Upper lobe of left lung (tissue), 6 donors: ENCODE measurements at regions not wholly inside any gene's neighbourhood (a gene's known extent, or its start where the extent isn't known, plus 50 kb on each side); places are given as distances from the start of the nearest gene placed in this dataset.

Experiments
- ATAC-seq, 2 donors: fragments of 200-7000 bp; cut with Tn5 transposase; one replicate each; pipeline ENCODE4 v1.9.1; 2022; ENCODE audit warnings: mild to moderate bottlenecking in 2 of 2, moderate library complexity in 2 of 2; ENCODE audit not compliant: low FRiP score in 2 of 2
- DNase-seq, 2 donors: peaks; one replicate each; pipeline ENCODE4 v3.0.0-alpha.2; 2019 to 2020
- H3K27ac ChIP-seq, 4 donors: fragments of 200-600 bp; sonication (generic); one replicate each; pipeline ENCODE4 v1.5.1; 2016 to 2019
- H3K27me3 ChIP-seq, 4 donors: fragments of 200-600 bp; sonication (generic); one replicate each; pipeline ENCODE4 v1.5.1; 2017 to 2019
- H3K36me3 ChIP-seq, 4 donors: fragments of 200-600 bp; sonication (generic); one replicate each; pipeline ENCODE4 v1.5.1; 2016 to 2019
- H3K4me1 ChIP-seq, 4 donors: fragments of 200-600 bp; sonication (generic); one replicate each; pipeline ENCODE4 v1.5.1; 2018 to 2019
- H3K4me3 ChIP-seq, 4 donors: fragments of 200-600 bp; sonication (generic); one replicate each; pipeline ENCODE4 v1.5.1; 2017 to 2019; ENCODE audit warnings: mild to moderate bottlenecking in 2 of 4, moderate library complexity in 1 of 4
- H3K9me3 ChIP-seq, 4 donors: fragments of 200-600 bp; sonication (generic); one replicate each; pipeline ENCODE4 v1.5.1; 2018 to 2019
- EP300 ChIP-seq, 4 donors: sonication (generic); formaldehyde crosslinking; IDR thresholded peaks; one replicate each; pipeline ENCODE4 v1.5.1; 2017; ENCODE audit warnings: antibody characterized with exemption in 4 of 4, control low read depth in 2 of 4
- POLR2A ChIP-seq, 4 donors: fragments of 450-650 bp; IDR thresholded peaks; one replicate each; pipeline ENCODE4 v1.5.1; 2016 to 2017; ENCODE audit warnings: antibody characterized with exemption in 4 of 4, mild to moderate bottlenecking in 2 of 4
- POLR2AphosphoS5 ChIP-seq, 2 donors: sonication (generic); formaldehyde crosslinking; IDR thresholded peaks; one replicate each; pipeline ENCODE4 v1.5.1; 2017; ENCODE audit warnings: antibody characterized with exemption in 2 of 2
- WGBS, 2 donors: methylation state at CpG; one replicate each; pipeline ENCODE4 v1.1.5; 2017 to 2018; 5-methylcytosine and 5-hydroxymethylcytosine counted together
- TF ChIP-seq, protein P1 (sequence below), 6 experiments: fragments of 450-650 bp in 4 of 6; fragments of 200-600 bp in 2 of 6; sonication (generic) in 2 of 6; IDR thresholded peaks; one replicate each; pipeline ENCODE4 v1.5.1; 2016 to 2019; ENCODE audit warnings: antibody characterized with exemption in 6 of 6
- donor health status: DM: no; HTN: no; CAD: no; lungs with moderate emphysema.
- donor health status: DM: no; HTN: yes; CAD: no; lungs with severe emphysema.

DNA sequence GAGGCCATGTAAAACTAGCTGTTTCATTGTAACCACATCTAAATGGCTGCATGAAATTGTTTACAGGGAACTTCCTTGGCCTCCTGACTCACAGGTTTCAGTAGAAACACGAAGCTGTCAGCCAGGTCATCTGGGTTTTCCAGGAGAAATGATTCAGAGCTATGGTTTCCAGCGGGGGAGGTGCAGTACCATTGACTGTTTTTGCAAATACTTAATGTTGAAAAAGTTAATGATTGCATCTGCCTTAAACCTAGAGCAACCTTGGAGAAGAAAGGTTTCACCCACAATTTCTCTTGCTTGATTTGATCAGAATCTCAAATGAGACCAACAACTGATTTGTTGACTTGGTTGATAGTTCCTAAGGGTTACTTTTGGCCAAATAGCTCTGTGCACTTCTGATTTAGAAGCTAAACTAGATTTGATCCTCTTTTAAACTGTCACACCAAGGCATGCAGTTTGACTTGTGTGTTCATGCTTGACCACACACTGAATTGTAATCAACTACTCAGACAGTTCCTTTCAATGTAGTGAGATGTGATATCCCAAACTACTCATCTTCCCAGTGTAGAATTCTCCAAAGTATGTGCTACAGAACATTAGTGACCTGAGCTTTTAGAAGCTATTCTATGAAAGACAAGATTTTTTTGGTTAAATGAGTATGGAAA lies 193.5 kb upstream of the CHST9 start:
- Histone ChIP-seq H3K4me1 (no peaks in the 10 kb centered on the region), H3K36me3 (no peaks in the 10 kb centered on the region), H3K9me3 (no peaks in the 10 kb centered on the region), H3K27me3 (no peaks in the 10 kb centered on the region), H3K27ac (no peak overlapping the region), H3K4me3 (no peak overlapping the region)
- 51 to 54% methylated on average over 2 of the region's 2 CpGs for WGBS, 2 donors
- DNase-seq = no peak
- ATAC-seq = no peak
- TF ChIP-seq, protein P1, sequence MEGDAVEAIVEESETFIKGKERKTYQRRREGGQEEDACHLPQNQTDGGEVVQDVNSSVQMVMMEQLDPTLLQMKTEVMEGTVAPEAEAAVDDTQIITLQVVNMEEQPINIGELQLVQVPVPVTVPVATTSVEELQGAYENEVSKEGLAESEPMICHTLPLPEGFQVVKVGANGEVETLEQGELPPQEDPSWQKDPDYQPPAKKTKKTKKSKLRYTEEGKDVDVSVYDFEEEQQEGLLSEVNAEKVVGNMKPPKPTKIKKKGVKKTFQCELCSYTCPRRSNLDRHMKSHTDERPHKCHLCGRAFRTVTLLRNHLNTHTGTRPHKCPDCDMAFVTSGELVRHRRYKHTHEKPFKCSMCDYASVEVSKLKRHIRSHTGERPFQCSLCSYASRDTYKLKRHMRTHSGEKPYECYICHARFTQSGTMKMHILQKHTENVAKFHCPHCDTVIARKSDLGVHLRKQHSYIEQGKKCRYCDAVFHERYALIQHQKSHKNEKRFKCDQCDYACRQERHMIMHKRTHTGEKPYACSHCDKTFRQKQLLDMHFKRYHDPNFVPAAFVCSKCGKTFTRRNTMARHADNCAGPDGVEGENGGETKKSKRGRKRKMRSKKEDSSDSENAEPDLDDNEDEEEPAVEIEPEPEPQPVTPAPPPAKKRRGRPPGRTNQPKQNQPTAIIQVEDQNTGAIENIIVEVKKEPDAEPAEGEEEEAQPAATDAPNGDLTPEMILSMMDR (IDR thresholded peaks at IDR 0.05) = no peak
- TF ChIP-seq POLR2A (IDR thresholded peaks at IDR 0.05) (no peak), POLR2AphosphoS5 (IDR thresholded peaks at IDR 0.05) (no peak), EP300 (IDR thresholded peaks at IDR 0.05) (no peak)

DNA sequence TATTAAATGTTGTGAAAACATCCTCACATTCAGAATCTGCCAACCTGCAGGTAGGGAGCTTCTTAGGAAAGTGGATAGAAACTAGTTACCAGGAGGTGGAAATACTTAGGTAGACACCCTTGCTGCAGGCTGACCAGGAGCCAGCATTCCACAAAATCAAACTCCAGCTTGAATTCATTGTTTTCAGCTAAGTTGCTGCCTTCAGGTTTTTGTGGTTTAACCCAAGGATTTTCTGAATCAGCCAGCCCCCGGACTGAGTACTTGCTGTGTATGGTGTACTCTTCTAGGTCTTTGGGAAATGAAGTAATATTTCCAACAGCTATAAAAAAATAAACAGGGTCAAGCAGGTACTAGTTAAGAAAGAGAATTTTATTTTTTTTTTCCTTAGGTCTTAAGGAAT lies 192.1 kb upstream of the CHST9 start:
- ATAC-seq (no peak), DNase-seq (no peak)
- Histone ChIP-seq H3K36me3 (no peaks in the 10 kb centered on the region), H3K9me3 (no peaks in the 10 kb centered on the region), H3K4me3 (no peak overlapping the region), H3K27ac (no peak overlapping the region), H3K27me3 (no peaks in the 10 kb centered on the region), H3K4me1 (no peaks in the 10 kb centered on the region)
- TF ChIP-seq EP300 (IDR thresholded peaks at IDR 0.05) = no peak
- TF ChIP-seq POLR2A (IDR thresholded peaks at IDR 0.05) = no peak
- TF ChIP-seq, protein P1 (IDR thresholded peaks at IDR 0.05) = no peak
- TF ChIP-seq POLR2AphosphoS5 (IDR thresholded peaks at IDR 0.05) = no peak
- 70 to 79% methylated on average over 1 of the region's 1 CpG for whole genome bisulfite sequencing, 2 donors

DNA sequence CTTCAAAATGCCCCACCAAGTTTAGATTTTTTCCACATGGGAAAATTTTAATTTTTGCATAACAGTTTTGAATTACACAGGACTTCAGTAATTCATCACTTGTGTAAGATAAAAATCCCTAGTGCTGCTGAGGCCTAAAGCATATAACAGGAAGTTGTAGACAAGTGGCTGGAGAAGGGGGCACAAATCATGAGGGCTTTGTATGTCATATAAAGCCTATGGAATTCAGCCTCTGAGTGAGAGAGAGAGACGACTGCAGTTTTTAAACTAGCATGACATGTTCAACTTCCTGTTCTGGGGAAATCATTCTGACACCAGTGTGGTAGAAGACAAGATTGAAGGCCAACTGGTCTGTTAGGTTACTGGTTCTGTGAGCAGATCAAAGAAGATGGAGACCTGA lies 187.3 kb upstream of the CHST9 start:
- Histone ChIP-seq H3K4me1 (no peaks in the 10 kb centered on the region), H3K27ac (no peak overlapping the region), H3K9me3 (no peaks in the 10 kb centered on the region), H3K4me3 (no peak overlapping the region), H3K36me3 (no peaks in the 10 kb centered on the region), H3K27me3 (no peaks in the 10 kb centered on the region)
- no peak for ATAC-seq
- TF ChIP-seq POLR2AphosphoS5 (IDR thresholded peaks at IDR 0.05) (no peak), POLR2A (IDR thresholded peaks at IDR 0.05) (no peak), EP300 (IDR thresholded peaks at IDR 0.05) (no peak)
- TF ChIP-seq, protein P1 (IDR thresholded peaks at IDR 0.05) = no peak
- 14 to 19% methylated on average over 1 of the region's 1 CpG for WGBS, 2 donors
- no peak for DNase-seq

DNA sequence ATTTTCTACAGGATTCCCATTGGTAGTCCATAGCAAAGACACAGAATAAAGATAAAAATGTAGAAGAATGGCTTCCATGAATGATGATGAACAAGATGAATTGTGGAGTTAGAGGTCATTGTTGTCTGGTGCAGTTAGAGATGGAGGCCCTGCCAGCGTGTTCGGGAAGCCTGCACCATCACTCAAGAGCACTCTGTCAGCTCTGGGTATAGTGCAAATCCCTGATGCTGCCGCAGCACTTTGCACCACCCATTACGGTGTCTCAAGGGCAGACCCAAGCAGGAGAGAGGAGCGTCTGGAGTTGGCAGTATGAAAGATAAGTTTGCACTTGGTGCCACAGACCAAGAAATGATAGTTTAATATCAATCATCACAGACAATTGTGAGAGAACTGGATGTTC lies 181.6 kb upstream of the CHST9 start:
- no peak overlapping the region for H3K27ac ChIP-seq
- no peak overlapping the region for H3K4me3 ChIP-seq
- H3K9me3 ChIP-seq = no peaks in the 10 kb centered on the region
- no peaks in the 10 kb centered on the region for H3K36me3 ChIP-seq
- no peaks in the 10 kb centered on the region for H3K4me1 ChIP-seq
- no peak for ATAC-seq
- no peak for DNase-seq
- 78 to 87% methylated on average over 5 of the region's 5 CpGs for WGBS, 2 donors
- H3K27me3 ChIP-seq = no peaks in the 10 kb centered on the region
- TF ChIP-seq POLR2A (IDR thresholded peaks at IDR 0.05) (no peak), EP300 (IDR thresholded peaks at IDR 0.05) (no peak), POLR2AphosphoS5 (IDR thresholded peaks at IDR 0.05) (no peak)
- TF ChIP-seq, protein P1 (IDR thresholded peaks at IDR 0.05) = no peak

DNA sequence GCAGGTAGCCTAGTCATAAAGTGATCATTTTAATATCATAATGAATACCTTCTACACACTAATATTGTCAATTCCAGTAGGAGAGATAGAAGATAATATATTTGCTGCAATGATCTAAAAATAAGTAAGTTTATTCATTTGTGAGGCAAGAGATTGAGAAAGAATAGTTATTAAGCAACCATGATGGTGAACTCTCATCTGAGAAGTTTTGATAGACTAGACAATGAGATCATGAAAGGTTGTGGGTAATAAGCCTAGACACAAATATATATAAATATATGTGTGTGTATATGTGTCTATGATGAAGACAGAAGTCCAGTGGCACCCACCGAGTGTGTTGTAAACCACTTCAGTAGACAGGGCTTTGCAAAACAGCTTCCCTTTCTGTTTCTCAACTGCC lies 181.0 kb upstream of the CHST9 start:
- H3K36me3 ChIP-seq = no peaks in the 10 kb centered on the region
- no peak overlapping the region for H3K27ac ChIP-seq
- no peaks in the 10 kb centered on the region for H3K9me3 ChIP-seq
- DNase-seq (no peak), ATAC-seq (no peak)
- H3K27me3 ChIP-seq = no peaks in the 10 kb centered on the region
- H3K4me3 ChIP-seq = no peak overlapping the region
- 58 to 100% methylated on average over 1 of the region's 1 CpG for WGBS, 2 donors
- no peak for TF ChIP-seq POLR2A (IDR thresholded peaks at IDR 0.05)
- TF ChIP-seq, protein P1 (IDR thresholded peaks at IDR 0.05) = no peak
- TF ChIP-seq POLR2AphosphoS5 (IDR thresholded peaks at IDR 0.05) = no peak
- TF ChIP-seq EP300 (IDR thresholded peaks at IDR 0.05) = no peak
- no peaks in the 10 kb centered on the region for H3K4me1 ChIP-seq
